RWPE2 (cell line): ENCODE measurements at regions not wholly inside any gene's neighbourhood (a gene's known extent, or its start where the extent isn't known, plus 50 kb on each side); places are given as distances from the start of the nearest gene placed in this dataset.

Experiments
- ATAC-seq: fragments of 200-7000 bp; cut with Tn5 transposase; 3 replicates; pipeline ENCODE4 v1.9.1; 2021; ENCODE audit warnings: low read depth
- DNase-seq: peaks from one replicate; pipeline ENCODE4 v3.0.0-alpha.2; 2020; ENCODE audit warnings: low spot score
- H3K27ac ChIP-seq: fragments of 450-650 bp; 2 replicates; pipeline ENCODE4 v1.5.1; 2017; ENCODE audit warnings: mild to moderate bottlenecking; ENCODE audit not compliant: poor library complexity, severe bottlenecking
- H3K27me3 ChIP-seq: fragments of 250-450 bp; sonication (Bioruptor Pico); 2 replicates; pipeline ENCODE4 v1.5.1; 2021; ENCODE audit warnings: mild to moderate bottlenecking, moderate library complexity; ENCODE audit not compliant: insufficient read depth, poor library complexity, severe bottlenecking
- H3K36me3 ChIP-seq: fragments of 250-450 bp; sonication (Bioruptor Pico); 2 replicates; pipeline ENCODE4 v1.5.1; 2020; ENCODE audit warnings: low read depth, mild to moderate bottlenecking, moderate library complexity
- H3K4me1 ChIP-seq: fragments of 250-450 bp; sonication (Bioruptor Pico); 2 replicates; pipeline ENCODE4 v1.5.1; 2021; ENCODE audit warnings: mild to moderate bottlenecking, moderate library complexity; ENCODE audit not compliant: insufficient read depth, poor library complexity, severe bottlenecking
- H3K4me3 ChIP-seq: fragments of 250-450 bp; sonication (Bioruptor Pico); 2 replicates; pipeline ENCODE4 v1.5.1; 2021; ENCODE audit warnings: mild to moderate bottlenecking, moderate library complexity; ENCODE audit not compliant: severe bottlenecking
- H3K9me3 ChIP-seq: fragments of 250-450 bp; sonication (Bioruptor Pico); 2 replicates; pipeline ENCODE4 v1.5.1; 2021; ENCODE audit warnings: mild to moderate bottlenecking, moderate library complexity; ENCODE audit not compliant: severe bottlenecking
- CTCF ChIP-seq: fragments of 450-650 bp; IDR thresholded peaks from one replicate; pipeline ENCODE4 v1.5.1; 2017; ENCODE audit warnings: mild to moderate bottlenecking, moderate library complexity; ENCODE audit not compliant: poor library complexity, severe bottlenecking

GRCh38 chr7:67976490-67976889, 979.9 kb downstream of the TYW1 start:
- no peak for ATAC-seq
- H3K36me3 ChIP-seq = no peaks in the 10 kb centered on the region
- no peaks in the 10 kb centered on the region for H3K9me3 ChIP-seq
- no peak for DNase-seq
- H3K4me3 ChIP-seq = no peak overlapping the region
- no peaks in the 10 kb centered on the region for H3K27me3 ChIP-seq
- no peak for TF ChIP-seq CTCF
- H3K4me1 ChIP-seq = no peaks in the 10 kb centered on the region
- H3K27ac ChIP-seq = no peak overlapping the region

- H3K27me3 ChIP-seq = no peaks in the 10 kb centered on the region
- DNase-seq (no peak), ATAC-seq (no peak)
- no peaks in the 10 kb centered on the region for H3K9me3 ChIP-seq
- no peak overlapping the region for H3K27ac ChIP-seq
- no peak for TF ChIP-seq CTCF
- H3K36me3 ChIP-seq = no peaks in the 10 kb centered on the region
- no peak overlapping the region for H3K4me3 ChIP-seq
- H3K4me1 ChIP-seq = no peaks in the 10 kb centered on the region
Observed at GRCh38 chr7:67983486-67983885, 986.9 kb downstream of the TYW1 start.

GRCh38 chr7:67984326-67984725, 987.7 kb downstream of the TYW1 start:
- ATAC-seq = no peak

GRCh38 chr7:67989142-67989541, 992.5 kb downstream of the TYW1 start:
- Histone ChIP-seq H3K27me3 (no peaks in the 10 kb centered on the region), H3K27ac (no peak overlapping the region), H3K9me3 (no peaks in the 10 kb centered on the region), H3K36me3 (no peaks in the 10 kb centered on the region), H3K4me1 (no peaks in the 10 kb centered on the region), H3K4me3 (no peak overlapping the region)
- ATAC-seq = no peak
- no peak for DNase-seq
- TF ChIP-seq CTCF = no peak

More at GRCh38 chr7:67984326-67984725, 987.7 kb downstream of the TYW1 start:
- Histone ChIP-seq H3K36me3 (no peaks in the 10 kb centered on the region), H3K27ac (no peak overlapping the region), H3K27me3 (no peaks in the 10 kb centered on the region), H3K4me3 (no peak overlapping the region), H3K4me1 (no peaks in the 10 kb centered on the region), H3K9me3 (no peaks in the 10 kb centered on the region)
- DNase-seq = no peak
- no peak for TF ChIP-seq CTCF

- Histone ChIP-seq H3K9me3 (no peaks in the 10 kb centered on the region), H3K36me3 (no peaks in the 10 kb centered on the region), H3K27me3 (no peaks in the 10 kb centered on the region), H3K27ac (no peak overlapping the region), H3K4me1 (no peaks in the 10 kb centered on the region), H3K4me3 (no peak overlapping the region)
- TF ChIP-seq CTCF = no peak
- ATAC-seq = no peak
- no peak for DNase-seq
Observed at GRCh38 chr7:67990003-67990402, 993.4 kb downstream of the TYW1 start.
